ENCODE measurements at regions not wholly inside any gene's neighbourhood (a gene's known extent, or its start where the extent isn't known, plus 50 kb on each side); places are given as distances from the start of the nearest gene placed in this dataset.
"Not testable (repeated sequence)": the region's sequence is repeated elsewhere in the genome, so short reads cannot be mapped to it uniquely, and the experiment has no call there.

GRCh38 chr6:68225729-68226128 is 409.4 kb upstream of the ADGRB3 start:
- no peaks in the 10 kb centered on the region for H3K27me3 ChIP-seq (ENCODE audit: control insufficient read depth, insufficient read depth, low read length)
- ChIA-PET CTCF (no interaction called here), POLR2A (no interaction called here)
- no peak overlapping the region for H3K4me3 ChIP-seq (ENCODE audit: low read depth, low read length)
- no peak for TF ChIP-seq CTCF (IDR thresholded peaks at IDR 0.05; ENCODE audit: insufficient read depth, low read depth, low read length)
- no peaks in the 10 kb centered on the region for H3K36me3 ChIP-seq (ENCODE audit: control insufficient read depth, insufficient read depth, low read length)
- DNase-seq (ENCODE audit: low read depth) = no peak

GRCh38 chr6:68211242-68211795 is 423.8 kb upstream of the ADGRB3 start:
- no peak for DNase-seq (ENCODE audit: low read depth)
- CTCF ChIA-PET = no interaction called here
- H3K36me3 ChIP-seq (ENCODE audit: control insufficient read depth, insufficient read depth, low read length) = no peaks in the 10 kb centered on the region
- POLR2A ChIA-PET = no interaction called here
- TF ChIP-seq CTCF (IDR thresholded peaks at IDR 0.05; ENCODE audit: insufficient read depth, low read depth, low read length) = no peak
- H3K4me3 ChIP-seq (ENCODE audit: low read depth, low read length) = no peak overlapping the region
- H3K27me3 ChIP-seq (ENCODE audit: control insufficient read depth, insufficient read depth, low read length) = no peaks in the 10 kb centered on the region

GRCh38 chr6:68207612-68208011 is 427.5 kb upstream of the ADGRB3 start:
- H3K27me3 ChIP-seq (ENCODE audit: control insufficient read depth, insufficient read depth, low read length); DNase-seq (ENCODE audit: low read depth); POLR2A ChIA-PET; CTCF ChIA-PET; H3K4me3 ChIP-seq (ENCODE audit: low read depth, low read length); H3K36me3 ChIP-seq (ENCODE audit: control insufficient read depth, insufficient read depth, low read length): not testable (repeated sequence)

GRCh38 chr6:68200929-68201328 is 434.2 kb upstream of the ADGRB3 start:
- Histone ChIP-seq H3K27me3 (ENCODE audit: control insufficient read depth, insufficient read depth, low read length) (no peaks in the 10 kb centered on the region), H3K4me3 (ENCODE audit: low read depth, low read length) (no peak overlapping the region), H3K36me3 (ENCODE audit: control insufficient read depth, insufficient read depth, low read length) (no peaks in the 10 kb centered on the region)
- ChIA-PET CTCF (no interaction called here), POLR2A (no interaction called here)
- no peak for TF ChIP-seq CTCF (IDR thresholded peaks at IDR 0.05; ENCODE audit: insufficient read depth, low read depth, low read length)
- DNase-seq (ENCODE audit: low read depth) = no peak

GRCh38 chr6:68197356-68197755 is 437.7 kb upstream of the ADGRB3 start:
- ChIA-PET POLR2A (no interaction called here), CTCF (no interaction called here)
- Histone ChIP-seq H3K27me3 (ENCODE audit: control insufficient read depth, insufficient read depth, low read length) (no peaks in the 10 kb centered on the region), H3K4me3 (ENCODE audit: low read depth, low read length) (no peak overlapping the region), H3K36me3 (ENCODE audit: control insufficient read depth, insufficient read depth, low read length) (no peaks in the 10 kb centered on the region)
- DNase-seq (ENCODE audit: low read depth) = no peak
- no peak for TF ChIP-seq CTCF (IDR thresholded peaks at IDR 0.05; ENCODE audit: insufficient read depth, low read depth, low read length)

GRCh38 chr6:68196645-68197044 is 438.4 kb upstream of the ADGRB3 start:
- Histone ChIP-seq H3K27me3 (ENCODE audit: control insufficient read depth, insufficient read depth, low read length) (no peaks in the 10 kb centered on the region), H3K4me3 (ENCODE audit: low read depth, low read length) (no peak overlapping the region), H3K36me3 (ENCODE audit: control insufficient read depth, insufficient read depth, low read length) (no peaks in the 10 kb centered on the region)
- TF ChIP-seq CTCF (IDR thresholded peaks at IDR 0.05; ENCODE audit: insufficient read depth, low read depth, low read length) = 0 out of 2 replicates have a peak, but pooled peaks have one; percentile 5
- ChIA-PET POLR2A (no interaction called here), CTCF (no interaction called here)
- no peak for DNase-seq (ENCODE audit: low read depth)

- CTCF ChIA-PET; POLR2A ChIA-PET; H3K4me3 ChIP-seq (ENCODE audit: low read depth, low read length); DNase-seq (ENCODE audit: low read depth); H3K27me3 ChIP-seq (ENCODE audit: control insufficient read depth, insufficient read depth, low read length); H3K36me3 ChIP-seq (ENCODE audit: control insufficient read depth, insufficient read depth, low read length): not testable (repeated sequence)
Observed at GRCh38 chr6:68195753-68196152, 439.3 kb upstream of the ADGRB3 start.
